ENCODE measurements at regions not wholly inside any gene's neighbourhood (a gene's known extent, or its start where the extent isn't known, plus 50 kb on each side); places are given as distances from the start of the nearest gene placed in this dataset. TPM values are rescaled to one million over a fixed set of nuclear protein-coding genes. Genes with fewer than 3 reads are reported as not detected.

MicroRNAs encoded in the stretch of these regions (microRNA counts, 767-probe panel; counts per million panel counts)
- microRNA hsa-miR-1261 = not detected

Small RNA genes lying in the stretch of these regions (microRNA-seq; reads per million reads assigned to microRNA genes)
- gene MIR1261 (not detected), gene MIR4490 (not detected)

Data from myocyte (in vitro differentiated cells).